SIG-M5 treated with dmso at 0.1 percent for 504 hours (cell line): ENCODE measurements at regions not wholly inside any gene's neighbourhood (a gene's known extent, or its start where the extent isn't known, plus 50 kb on each side); places are given as distances from the start of the nearest gene placed in this dataset.

Source experiments
- DNase-seq: peaks from one replicate; lab custom pipeline; 2025; ENCODE audit not compliant: unreplicated experiment; lab: John Stamatoyannopoulos, UW

GRCh38 chr4:111635646-111636045 is 509.6 kb upstream of the FAM241A start:
- DNase-seq: no peak

DNA sequence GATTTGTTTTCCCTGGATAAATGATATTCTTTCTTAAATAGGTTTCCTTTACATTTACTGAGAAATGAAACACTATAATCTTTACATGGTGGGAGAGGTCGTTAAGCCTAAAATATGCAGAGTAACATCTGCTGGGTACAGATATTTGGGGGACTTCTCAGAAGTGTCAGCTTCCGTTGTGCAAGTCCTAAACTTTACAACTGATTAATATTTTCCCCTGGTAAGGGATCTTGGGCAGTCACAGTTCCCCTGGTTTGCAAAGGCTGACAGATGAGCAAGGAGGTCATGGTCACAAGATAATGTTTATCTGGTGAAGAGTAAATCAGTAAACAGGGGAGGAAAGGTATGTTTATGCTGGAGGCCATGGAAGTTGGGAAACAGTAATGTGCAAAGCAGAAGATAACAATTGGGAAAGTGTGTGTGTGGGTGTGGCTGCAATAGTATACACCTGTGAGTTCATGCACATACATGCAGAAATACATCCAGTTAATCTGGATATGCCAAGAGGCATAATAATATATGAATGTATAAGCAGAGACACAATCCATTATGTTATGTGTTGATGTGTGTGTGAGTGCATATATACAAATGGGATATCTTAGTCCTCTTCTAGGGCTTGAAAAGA is 508.2 kb upstream of the FAM241A start:
- DNase-seq: no peak

DNA sequence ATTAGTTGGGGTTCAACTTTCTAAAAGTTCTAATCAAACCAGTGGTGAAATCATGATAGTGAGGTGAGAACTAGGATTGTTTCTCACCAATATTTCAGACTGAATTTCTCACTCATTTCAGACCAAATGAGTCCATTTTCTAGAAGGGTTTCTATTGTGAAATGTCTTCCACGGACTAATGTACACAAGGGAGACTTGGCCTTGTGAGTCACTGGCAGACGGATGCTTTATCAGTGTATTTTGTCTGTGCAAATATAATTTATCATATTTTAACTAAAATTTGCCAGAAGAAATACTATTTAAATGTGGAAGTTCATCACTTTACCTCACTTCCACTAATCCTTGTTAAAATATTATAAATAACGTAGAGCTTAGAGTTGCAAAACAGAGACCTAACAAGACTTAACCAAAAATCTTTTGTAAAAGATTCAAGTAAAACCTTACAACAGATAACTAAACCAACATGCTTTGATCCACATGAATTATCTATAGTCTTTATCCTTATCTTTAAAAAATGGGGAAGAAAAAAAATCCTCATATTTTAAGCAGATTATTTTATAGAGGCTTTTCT is 506.0 kb upstream of the FAM241A start:
- DNase-seq: no peak

DNA sequence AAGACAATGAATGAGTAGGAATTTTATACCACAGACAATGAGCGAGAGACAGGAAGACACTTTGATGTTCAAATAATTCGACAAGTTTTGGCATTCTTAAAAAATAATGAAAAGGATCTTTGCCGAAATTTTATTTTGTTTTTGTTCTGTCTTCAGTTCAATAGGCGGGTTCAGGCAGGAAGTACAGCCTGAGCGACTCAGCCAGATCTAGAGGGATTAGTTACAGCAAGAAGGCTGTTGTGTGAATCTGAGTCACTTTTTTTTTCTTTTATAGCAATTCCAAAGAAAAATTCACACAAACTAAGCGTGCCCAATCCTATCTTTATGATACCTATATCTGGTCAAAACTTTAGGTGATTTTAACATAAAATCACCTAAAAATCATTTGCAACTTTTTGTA is 505.4 kb upstream of the FAM241A start:
- DNase-seq: no peak

- peak; percentile 91 for DNase-seq
These were observed 503.3 kb upstream of the FAM241A start for GRCh38 chr4:111641813-111642579.

- no peak for DNase-seq
These were observed 497.2 kb upstream of the FAM241A start for GRCh38 chr4:111648056-111648455.

GRCh38 chr4:111649308-111649707 is 495.9 kb upstream of the FAM241A start:
- DNase-seq: no peak

DNA sequence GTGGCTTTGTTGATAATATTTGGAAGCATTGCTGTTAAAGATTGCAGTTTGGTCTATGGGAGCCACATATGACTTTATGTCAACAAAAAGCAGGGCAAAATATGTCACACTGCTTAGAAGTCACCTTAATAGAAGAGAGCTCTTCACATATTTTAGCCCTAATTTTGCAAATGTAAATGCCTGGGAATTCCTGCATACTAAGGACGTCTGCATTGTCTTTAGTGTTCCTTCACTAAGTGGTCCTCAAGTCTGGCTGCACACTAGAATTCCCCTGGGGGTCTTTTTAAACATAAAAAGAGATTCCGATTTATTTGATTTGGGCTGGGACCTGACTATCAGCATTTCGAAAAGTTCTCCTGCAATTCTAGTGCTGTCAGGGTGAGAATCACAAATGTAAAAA is 495.1 kb upstream of the FAM241A start:
- DNase-seq: no peak

DNA sequence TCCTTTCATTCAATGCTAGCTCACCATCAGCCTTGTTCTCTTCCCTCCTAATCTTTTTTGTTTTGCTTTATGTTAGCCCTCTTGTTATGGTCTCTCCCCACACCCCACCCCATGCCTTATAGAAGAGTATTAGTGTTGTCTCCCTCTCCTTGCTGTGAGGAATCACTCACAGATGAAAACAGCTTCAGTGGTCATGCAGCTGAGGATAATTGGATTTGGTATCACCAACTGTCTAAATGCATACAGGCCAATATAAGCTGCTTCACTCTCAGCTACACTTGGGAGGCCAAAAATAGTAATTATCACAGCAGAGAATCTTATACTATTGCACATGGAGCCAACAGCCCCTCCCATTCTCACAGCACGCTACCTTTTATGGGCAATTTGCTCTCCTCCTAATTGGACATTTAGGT is 494.6 kb upstream of the FAM241A start:
- no peak for DNase-seq

GRCh38 chr4:111652236-111652635 is 493.0 kb upstream of the FAM241A start:
- DNase-seq: no peak

GRCh38 chr4:111652986-111653385 is 492.3 kb upstream of the FAM241A start:
- DNase-seq: no peak

GRCh38 chr4:111662496-111662895 is 482.8 kb upstream of the FAM241A start:
- no peak for DNase-seq

- no peak for DNase-seq
These were observed 480.8 kb upstream of the FAM241A start for GRCh38 chr4:111664308-111664945.

- DNase-seq: no peak
These were observed 478.4 kb upstream of the FAM241A start for GRCh38 chr4:111666826-111667360.

GRCh38 chr4:111671756-111672155 is 473.5 kb upstream of the FAM241A start:
- DNase-seq: no peak

DNA sequence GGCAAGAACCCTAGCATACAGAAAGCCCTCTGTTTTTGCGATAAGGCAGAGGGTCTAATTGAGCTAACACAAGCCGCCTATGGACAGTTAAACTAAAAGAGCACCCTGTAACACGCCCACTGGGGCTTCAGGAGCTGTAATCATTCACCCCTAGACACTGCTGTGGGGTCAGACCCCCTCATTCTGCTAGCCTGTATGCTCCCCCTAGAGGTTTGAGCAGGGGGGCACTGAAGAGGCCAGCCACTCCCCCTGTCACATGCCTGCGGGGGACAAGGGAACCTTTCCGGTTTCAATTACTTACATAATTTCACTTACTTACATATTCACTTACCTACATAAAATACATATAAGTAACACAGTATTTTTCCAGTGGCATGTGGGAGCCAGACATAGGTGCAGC is 469.5 kb upstream of the FAM241A start:
- no peak for DNase-seq

DNA sequence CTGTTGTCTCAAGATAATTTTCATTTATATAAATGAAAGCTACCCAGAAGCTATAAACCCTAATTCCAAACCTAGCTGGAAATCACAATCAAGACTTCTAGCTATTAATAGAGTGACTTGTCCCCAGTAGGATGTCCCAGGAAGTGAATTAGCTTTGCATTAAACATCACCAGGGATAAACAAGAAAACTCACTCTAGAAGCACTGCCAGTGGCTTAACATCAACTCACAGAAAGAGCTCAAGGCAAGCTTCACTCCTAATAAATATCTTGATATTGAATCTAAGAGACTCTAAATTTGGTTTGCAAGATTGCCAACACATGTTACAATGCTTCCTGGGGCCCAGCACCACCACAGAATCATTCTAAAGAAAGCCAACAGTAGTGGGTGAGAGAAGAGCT is 468.7 kb upstream of the FAM241A start:
- DNase-seq: no peak

- no peak for DNase-seq
These were observed 466.8 kb upstream of the FAM241A start for GRCh38 chr4:111678479-111678878.

DNA sequence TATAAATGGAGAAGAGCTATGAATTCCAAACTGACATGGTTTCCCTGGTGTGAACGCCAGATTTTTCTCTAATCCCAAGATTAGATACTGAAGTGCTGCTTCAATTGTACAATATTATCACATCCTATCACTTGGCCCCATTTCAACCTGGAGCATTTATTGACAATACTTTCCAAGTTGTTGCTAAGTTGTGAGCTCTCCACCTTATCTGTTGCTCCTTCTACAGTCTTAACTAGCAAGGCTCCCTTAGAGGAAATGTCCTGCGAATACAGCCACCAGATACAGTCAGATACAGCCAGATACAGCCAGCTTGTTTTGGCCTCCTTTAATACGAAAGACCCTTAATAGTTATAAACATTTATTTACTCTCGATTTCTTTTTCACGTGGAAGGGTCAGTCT is 466.3 kb upstream of the FAM241A start:
- no peak for DNase-seq

DNA sequence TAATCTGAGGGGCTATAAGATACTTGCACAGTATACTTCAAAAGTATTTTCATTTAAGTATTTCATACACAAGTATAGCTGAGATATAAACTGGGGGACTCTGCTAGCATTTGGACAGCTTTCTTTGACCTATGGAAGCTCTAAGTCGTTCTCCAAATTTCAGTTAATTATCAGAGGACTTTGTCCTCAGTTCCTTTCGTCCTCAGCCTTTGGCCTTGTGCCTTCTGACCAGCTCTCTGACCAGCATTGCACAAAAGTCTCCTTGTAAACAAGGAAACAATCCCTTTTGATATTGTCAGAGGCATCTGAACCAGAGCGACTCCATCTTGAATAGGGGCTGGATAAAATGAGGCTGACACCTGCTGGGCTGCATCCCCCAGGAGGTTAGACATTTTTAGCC is 464.0 kb upstream of the FAM241A start:
- DNase-seq: no peak

DNA sequence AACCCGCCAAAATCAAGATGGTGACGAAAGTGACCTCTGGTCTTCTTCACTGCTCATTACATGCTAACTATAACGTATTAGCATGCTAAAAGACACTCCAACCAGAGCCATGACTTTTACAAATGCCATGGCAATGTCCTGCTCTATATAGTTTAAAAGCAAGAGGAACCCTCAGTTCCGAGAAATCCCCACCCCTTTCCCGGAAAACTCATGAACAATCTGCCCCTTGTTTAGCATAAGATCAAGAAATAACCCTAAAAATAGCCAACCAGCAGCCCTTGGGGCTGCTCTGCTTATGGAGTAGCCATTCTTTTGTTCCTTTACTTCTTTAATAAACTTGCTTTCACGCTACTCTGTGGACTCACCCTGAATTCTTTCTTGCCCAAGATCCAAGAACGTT is 463.5 kb upstream of the FAM241A start:
- DNase-seq: no peak

DNA sequence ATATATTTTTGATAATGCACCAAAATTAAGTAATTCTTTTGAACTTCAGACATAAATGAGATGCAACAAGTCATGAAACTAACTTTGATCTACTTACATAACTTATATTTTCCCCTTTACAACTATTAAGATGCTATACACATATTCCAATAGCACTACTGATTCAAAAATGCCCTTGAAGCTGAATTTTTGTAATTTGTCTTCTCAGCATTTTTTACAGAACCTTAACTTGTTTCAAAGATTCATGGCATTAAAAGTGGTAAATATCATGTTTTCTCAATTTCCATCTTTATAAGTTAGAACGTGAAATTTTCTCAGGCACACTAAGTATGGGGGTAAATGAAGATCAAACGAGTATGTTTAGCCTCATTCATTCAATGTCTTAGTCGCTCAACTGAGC is 460.0 kb upstream of the FAM241A start:
- no peak for DNase-seq
